Ascending aorta (tissue), 2 donors: ENCODE measurements at regions not wholly inside any gene's neighbourhood (a gene's known extent, or its start where the extent isn't known, plus 50 kb on each side); places are given as distances from the start of the nearest gene placed in this dataset.

Experiments used
- DNase-seq, 2 donors: peaks; one replicate each; pipeline ENCODE4 v3.0.0-alpha.2; 2019; ENCODE audit warnings: low spot score in 2 of 2
- H3K27ac ChIP-seq, 2 donors: fragments of 200-600 bp; sonication (generic); one replicate each; pipeline ENCODE4 v1.5.1; 2016 to 2017; ENCODE audit warnings: mild to moderate bottlenecking in 1 of 2
- H3K27me3 ChIP-seq: fragments of 200-600 bp; sonication (generic); one replicate; pipeline ENCODE4 v1.5.1; 2017
- H3K36me3 ChIP-seq, 2 donors: fragments of 200-600 bp; sonication (generic); one replicate each; pipeline ENCODE4 v1.5.1; 2016
- H3K4me1 ChIP-seq, 2 donors: fragments of 200-600 bp; sonication (generic); one replicate each; pipeline ENCODE4 v1.5.1; 2016 to 2017; ENCODE audit warnings: mild to moderate bottlenecking in 1 of 2
- H3K4me3 ChIP-seq, 2 donors: fragments of 200-600 bp; sonication (generic); one replicate each; pipeline ENCODE4 v1.5.1; 2016 to 2017; ENCODE audit warnings: mild to moderate bottlenecking in 1 of 2
- H3K9me3 ChIP-seq, 2 donors: fragments of 200-600 bp; sonication (generic); one replicate each; pipeline ENCODE4 v1.5.1; 2016
- CTCF ChIP-seq, 3 experiments: fragments of 200-600 bp in 2 of 3; fragments of 450-650 bp in 1 of 3; sonication (generic) in 2 of 3; IDR thresholded peaks; one replicate each; pipeline ENCODE4 v1.5.1; 2016 to 2019; ENCODE audit warnings: antibody characterized with exemption in 3 of 3, mild to moderate bottlenecking in 1 of 3, moderate library complexity in 1 of 3
- intact Hi-C: fragments of 100-400 bp; cut with DNase I; formaldehyde crosslinking; loops from one replicate; pipeline ENCODE4 v1.15.1; 2023

GRCh38 chr6:166742981-166743380, 115.9 kb upstream of the RPS6KA2 start:
- no peaks in the 10 kb centered on the region for H3K4me1 ChIP-seq
- intact Hi-C loops, result no loop called here
- H3K4me3 ChIP-seq, result no peak overlapping the region
- no peaks in the 10 kb centered on the region for H3K9me3 ChIP-seq
- no peak for TF ChIP-seq CTCF (IDR thresholded peaks at IDR 0.05)
- DNase-seq, result no peak
- H3K27me3 ChIP-seq, result no peaks in the 10 kb centered on the region
- H3K27ac ChIP-seq, result no peak overlapping the region
- no peaks in the 10 kb centered on the region for H3K36me3 ChIP-seq

GRCh38 chr6:166739976-166740318, 112.9 kb upstream of the RPS6KA2 start:
- H3K27ac ChIP-seq, result no peak overlapping the region
- no peaks in the 10 kb centered on the region for H3K27me3 ChIP-seq
- H3K9me3 ChIP-seq, result no peaks in the 10 kb centered on the region
- DNase-seq, result no peak
- H3K4me3 ChIP-seq, result no peak overlapping the region
- TF ChIP-seq CTCF (IDR thresholded peaks at IDR 0.05), result no peak
- H3K36me3 ChIP-seq, result no peaks in the 10 kb centered on the region
- intact Hi-C loops, result no loop called here
- no peaks in the 10 kb centered on the region for H3K4me1 ChIP-seq

GRCh38 chr6:166739117-166739975, 112.3 kb upstream of the RPS6KA2 start:
- Histone ChIP-seq H3K4me1 (no peaks in the 10 kb centered on the region), H3K9me3 (no peaks in the 10 kb centered on the region), H3K27ac (no peak overlapping the region), H3K4me3 (no peak overlapping the region), H3K36me3 (no peaks in the 10 kb centered on the region), H3K27me3 (no peaks in the 10 kb centered on the region)
- DNase-seq, result no peak
- TF ChIP-seq CTCF (IDR thresholded peaks at IDR 0.05), result no peak
- intact Hi-C loops, result no loop called here

GRCh38 chr6:166738386-166739116, 111.5 kb upstream of the RPS6KA2 start:
- no peaks in the 10 kb centered on the region for H3K9me3 ChIP-seq
- intact Hi-C loops, result no loop called here
- no peaks in the 10 kb centered on the region for H3K4me1 ChIP-seq
- no peak for DNase-seq
- no peaks in the 10 kb centered on the region for H3K27me3 ChIP-seq
- H3K36me3 ChIP-seq, result no peaks in the 10 kb centered on the region
- no peak overlapping the region for H3K4me3 ChIP-seq
- H3K27ac ChIP-seq, result no peak overlapping the region
- TF ChIP-seq CTCF (IDR thresholded peaks at IDR 0.05), result no peak

- Histone ChIP-seq H3K27me3 (no peaks in the 10 kb centered on the region), H3K4me3 (no peak overlapping the region), H3K4me1 (no peaks in the 10 kb centered on the region), H3K9me3 (no peaks in the 10 kb centered on the region), H3K36me3 (no peaks in the 10 kb centered on the region), H3K27ac (no peak overlapping the region)
- intact Hi-C loops, result no loop called here
- no peak for DNase-seq
- no peak for TF ChIP-seq CTCF (IDR thresholded peaks at IDR 0.05)
Measured at GRCh38 chr6:166737261-166737660, 110.2 kb upstream of the RPS6KA2 start.
